GM21576 (cell line): ENCODE measurements at regions not wholly inside any gene's neighbourhood (a gene's known extent, or its start where the extent isn't known, plus 50 kb on each side); places are given as distances from the start of the nearest gene placed in this dataset.

Experiments used
- ATAC-seq: cut with Tn5 transposase; IDR thresholded peaks from one replicate; pipeline ENCODE4 v1.9.1; 2021; ENCODE audit warnings: mild to moderate bottlenecking, moderate library complexity; ENCODE audit not compliant: unreplicated experiment

- ATAC-seq, result no peak
Observed at GRCh38 chrX:15191830-15192229, 78.1 kb downstream of the ASB9 start.

DNA sequence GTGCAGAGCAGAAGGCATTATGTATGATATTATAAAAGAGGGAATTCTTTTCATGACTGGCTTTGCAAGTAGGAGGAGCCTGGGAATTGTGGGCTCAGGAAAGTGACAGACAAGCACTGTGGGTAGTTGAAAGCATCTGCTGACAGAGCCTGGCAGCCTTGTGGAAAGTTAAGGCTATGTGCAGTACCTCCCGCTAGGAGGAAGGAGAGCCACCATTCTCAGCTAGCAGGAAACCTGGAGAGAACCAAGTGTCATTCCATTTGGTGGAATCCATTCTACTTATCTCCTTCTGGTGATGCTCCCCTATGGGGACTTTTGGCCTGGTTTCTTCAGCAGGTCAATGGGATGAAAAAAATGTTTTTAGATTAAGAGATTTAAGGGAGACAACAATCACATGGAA, 81.8 kb downstream of the ASB9 start:
- ATAC-seq, result no peak

DNA sequence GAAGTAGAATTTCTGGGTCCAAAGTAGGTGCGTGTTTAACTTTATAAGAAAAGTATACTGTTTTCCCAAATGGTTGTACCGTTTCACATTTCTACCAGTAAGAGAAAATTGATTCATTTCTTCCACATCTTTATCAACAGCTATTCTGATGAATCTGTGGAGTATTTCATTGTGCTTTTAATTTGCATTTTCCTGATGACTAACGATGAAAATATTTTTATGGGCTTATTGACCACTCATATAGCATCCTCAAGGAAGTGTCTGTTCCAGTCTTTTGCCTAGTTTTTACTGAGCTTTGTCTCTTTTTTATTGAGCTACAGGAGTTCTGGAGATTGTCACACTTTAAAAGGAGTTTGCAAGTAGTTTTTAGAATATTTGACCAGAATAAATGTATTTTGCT, 92.6 kb downstream of the ASB9 start:
- ATAC-seq, result no peak

DNA sequence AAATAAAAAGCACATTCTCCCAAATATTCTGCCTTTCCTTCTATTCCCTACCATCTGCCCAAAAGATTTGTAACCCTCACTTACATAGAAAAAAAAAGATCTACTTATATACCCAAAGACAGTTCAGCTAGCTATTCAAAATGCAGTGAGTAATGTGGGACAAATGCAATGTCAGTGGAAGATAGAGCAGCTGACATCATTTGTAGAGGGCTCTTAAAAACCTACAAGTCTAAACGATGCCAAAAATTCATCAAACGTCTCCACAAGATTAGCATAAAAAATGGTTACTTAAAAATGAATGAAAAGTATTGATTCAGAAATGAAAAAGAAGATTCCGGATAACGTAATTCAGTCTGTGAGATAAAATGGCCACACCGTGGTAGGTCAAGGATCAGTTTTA, 96.5 kb downstream of the ASB9 start:
- no peak for ATAC-seq

GRCh38 chrX:15170927-15171326, 99.0 kb downstream of the ASB9 start:
- ATAC-seq, result no peak

- no peak for ATAC-seq
Observed at GRCh38 chrX:15167826-15168225, 102.1 kb downstream of the ASB9 start.

DNA sequence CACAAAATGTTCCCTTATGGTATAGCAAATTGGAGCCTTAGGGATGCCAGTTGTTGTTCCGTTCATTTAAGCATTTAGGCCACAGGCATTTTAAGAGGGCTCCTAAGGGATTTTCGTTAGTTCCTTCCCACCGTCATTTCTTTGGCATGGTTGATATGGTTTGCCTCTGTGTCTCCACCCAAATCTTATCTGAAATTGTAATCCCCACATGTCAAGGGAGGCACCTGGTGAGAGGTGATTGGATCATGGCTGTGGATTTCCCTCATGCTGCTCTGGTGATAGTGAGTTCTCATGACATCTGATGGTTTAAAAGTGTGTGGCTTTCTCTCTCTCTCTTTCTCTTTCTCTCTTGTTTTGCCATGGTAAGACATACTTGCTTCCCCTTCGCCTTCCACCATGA, 104.1 kb downstream of the ASB9 start:
- ATAC-seq, result no peak

DNA sequence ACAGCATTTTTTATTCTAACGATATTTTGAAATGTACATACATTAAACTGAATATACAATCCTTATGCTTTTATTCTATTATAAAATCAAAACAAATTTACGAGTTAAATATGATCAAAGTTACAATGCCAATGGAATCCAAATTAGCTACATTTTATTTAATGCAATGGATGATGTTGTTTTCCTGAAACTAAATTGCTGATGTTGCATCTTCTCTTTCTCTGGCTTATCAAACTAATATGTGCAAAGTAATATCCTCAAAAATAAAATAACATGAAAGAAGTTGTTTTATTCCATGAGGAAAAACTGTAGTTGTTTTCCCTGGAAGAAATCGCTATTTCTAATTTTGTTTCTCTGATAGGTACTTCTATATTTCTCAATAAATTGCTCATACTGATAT, 106.8 kb downstream of the ASB9 start:
- no peak for ATAC-seq

- no peak for ATAC-seq
Observed at GRCh38 chrX:15160558-15161095, 109.3 kb downstream of the ASB9 start.

DNA sequence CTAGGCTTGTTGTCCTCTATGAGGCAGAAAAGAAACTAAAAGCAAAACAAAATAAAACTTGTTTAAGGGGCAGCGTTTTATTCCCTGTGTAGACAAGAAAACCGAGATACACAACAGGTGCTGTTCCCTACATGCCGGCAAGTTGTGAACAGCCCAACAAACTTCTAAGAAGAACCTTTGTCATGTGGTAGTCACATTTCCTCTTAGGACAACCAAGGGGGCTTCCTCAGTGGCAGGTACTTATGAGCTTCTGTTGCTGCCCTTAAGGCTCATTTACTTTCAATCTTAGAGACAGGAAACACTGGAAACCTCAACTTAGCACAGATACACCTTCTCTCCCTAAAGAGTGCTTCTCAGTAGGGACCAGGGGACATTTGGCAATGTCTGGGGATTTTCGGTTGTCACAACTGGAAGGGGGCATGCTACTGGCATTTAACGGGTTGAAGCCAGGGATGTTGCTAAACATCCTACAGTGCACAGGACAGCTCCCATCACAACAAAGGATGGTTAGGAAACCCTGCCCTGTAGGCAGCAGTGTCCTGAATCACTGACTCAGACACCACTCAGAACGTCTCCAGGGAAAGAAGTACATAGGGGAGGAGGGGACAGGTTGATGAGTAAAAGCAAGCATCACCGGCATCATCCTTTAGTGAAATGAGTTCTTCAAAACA, 111.0 kb downstream of the ASB9 start:
- peak; percentile 68 for ATAC-seq

DNA sequence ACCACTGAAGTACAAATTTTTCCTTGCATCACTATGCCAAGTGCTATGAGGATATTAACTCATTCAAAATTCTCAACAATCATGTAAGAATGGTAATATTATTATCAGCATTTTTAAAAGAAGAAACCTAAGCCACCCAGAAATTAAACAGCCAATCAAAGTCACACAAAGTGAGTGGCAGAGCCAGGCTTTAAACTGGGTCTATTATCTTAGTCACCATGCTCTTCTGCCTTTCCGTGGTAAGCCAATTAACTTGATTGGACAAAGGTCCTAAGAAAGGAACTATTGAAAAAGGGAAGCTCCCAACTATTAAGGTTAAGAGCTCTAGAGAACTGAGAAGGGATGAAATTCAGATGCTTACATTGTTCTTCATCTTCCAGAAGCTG, 111.5 kb downstream of the ASB9 start:
- ATAC-seq, result no peak

DNA sequence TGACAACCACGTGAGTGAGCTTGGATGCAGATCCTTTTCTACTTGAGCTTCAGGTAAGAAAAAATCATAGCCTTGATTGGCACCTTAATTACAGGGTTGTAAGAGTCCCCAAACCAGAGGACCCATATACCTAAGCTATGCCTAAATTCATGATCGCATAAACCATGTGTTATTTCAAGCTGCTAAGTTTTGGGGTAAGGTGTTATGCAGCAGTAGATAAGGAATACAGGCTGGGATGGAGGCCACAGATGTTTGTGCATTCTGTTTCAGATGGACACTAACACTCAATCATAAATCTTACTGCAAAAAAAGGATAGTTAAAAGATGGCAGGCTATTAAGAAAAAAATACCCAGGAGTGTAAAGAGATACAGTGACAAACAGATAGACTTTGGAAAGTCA, 112.3 kb downstream of the ASB9 start:
- ATAC-seq, result no peak

DNA sequence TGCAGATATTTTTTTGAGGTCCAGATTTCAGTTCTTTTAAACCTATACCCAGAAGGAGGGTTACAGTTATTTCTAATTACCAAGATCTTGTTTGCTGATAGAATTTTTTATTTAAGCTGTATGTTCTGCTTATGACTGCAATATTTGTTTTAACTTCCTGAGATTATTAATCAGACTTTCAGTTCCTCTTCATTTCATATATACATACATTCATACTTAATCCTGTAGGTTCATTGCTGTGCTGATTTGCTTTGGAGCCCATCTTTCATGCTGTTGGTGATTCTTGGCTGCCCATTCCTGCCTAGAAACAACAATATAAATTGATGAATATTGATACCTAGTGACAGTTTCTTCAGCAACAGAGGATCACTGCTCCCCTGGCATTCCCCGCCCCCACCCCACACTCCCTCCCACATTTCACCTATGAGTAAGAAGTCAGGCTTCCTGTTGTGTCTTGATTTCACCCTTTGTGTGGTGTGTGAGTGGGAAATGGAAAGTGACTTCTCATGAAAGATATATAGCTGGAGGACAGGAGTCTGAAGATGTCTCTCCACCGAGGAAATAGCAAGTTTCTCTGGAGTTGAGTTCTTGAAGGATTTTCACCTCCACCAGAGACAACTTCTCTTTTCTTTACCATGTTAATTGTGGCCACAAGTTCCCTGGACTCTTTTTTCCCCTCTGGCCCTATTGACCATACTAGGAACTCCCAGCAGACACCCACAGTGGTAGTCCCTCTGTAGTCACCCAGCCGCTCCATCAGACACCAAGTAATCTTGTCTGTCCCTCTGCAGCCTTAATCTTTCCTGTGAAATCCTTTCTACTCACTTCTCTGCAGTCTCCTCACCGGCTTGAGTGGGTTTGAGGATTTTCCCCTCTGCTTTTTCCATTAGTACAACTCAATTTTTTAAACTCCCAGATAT, 118.4 kb downstream of the ASB9 start:
- peak; percentile 64 for ATAC-seq

GRCh38 chrX:15150586-15150985, 119.3 kb downstream of the ASB9 start:
- no peak for ATAC-seq

DNA sequence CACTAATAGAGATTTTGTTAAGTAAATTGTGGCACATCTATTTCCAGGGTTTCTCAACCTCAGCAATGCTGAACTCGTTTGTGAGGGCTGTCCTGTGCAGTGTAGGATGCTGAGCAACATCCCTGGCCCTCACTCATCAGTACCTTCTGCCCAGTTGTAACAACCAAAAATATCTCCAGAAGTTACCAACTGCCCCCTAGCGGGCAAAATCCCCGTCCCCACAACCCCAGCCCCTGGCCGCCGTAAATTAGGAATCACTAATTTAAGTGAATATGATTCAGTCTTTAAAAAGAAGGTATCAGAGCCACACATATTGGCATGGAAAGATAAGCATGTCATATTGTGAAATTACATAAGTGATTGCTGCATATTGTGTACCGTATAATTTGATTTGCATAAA, 123.4 kb downstream of the ASB9 start:
- no peak for ATAC-seq

DNA sequence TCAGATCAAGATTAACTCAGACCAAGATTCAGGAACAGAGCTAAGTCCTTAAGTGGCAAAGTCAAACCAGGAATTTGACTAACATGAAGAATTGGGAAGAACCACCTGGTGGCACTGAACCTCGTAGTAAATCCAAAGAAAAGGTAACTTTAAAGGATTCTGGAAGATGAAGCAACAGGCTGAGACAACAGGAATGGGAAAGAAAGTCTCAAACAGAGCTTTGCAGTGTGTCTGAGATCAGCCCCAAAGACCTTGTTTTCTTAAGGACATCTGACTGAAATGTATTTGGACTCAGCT, 126.1 kb downstream of the ASB9 start:
- no peak for ATAC-seq

- ATAC-seq, result peak; percentile 77
Observed at GRCh38 chrX:15143050-15143824, 126.6 kb downstream of the ASB9 start.

- ATAC-seq, result no peak
Observed at GRCh38 chrX:15142084-15142715, 127.7 kb downstream of the ASB9 start.

DNA sequence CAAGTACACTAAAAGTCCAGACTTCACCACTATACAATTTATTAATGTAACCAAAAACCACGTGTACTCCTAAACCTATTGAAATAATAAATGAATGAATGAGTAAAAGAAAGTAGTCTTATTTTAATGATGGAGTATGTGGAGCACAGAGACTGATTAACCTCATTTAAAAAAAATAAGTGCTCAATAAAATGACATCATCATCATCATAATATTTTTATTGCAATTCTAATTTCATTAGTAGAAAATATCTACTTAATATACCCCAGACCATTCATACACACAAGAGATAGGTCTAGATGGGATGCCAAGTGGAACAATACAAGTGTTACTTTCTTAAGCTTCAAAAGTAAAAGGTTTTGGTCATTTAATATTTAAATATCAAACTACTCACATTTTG, 133.1 kb downstream of the ASB9 start:
- ATAC-seq, result no peak

DNA sequence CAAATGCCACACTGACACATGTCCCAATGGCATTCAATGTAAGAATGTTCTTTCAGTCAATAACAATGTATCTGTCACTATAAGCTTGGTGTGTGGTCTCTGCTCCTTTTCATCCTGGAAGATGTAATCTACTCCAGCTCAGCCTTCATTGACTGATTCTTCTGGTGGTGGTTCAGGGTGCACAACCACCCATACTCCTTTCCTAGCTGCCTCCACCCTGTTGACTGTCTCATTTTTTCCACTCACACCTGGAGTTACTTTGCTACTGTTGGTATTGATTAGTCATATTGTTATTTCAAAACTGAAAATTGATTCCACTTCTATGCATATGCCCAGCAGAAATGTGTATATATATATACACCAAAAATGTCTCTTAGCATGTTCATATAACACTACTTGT, 140.5 kb downstream of the ASB9 start:
- no peak for ATAC-seq

- no peak for ATAC-seq
Observed at GRCh38 chrX:15128861-15129260, 141.0 kb downstream of the ASB9 start.
